Upper lobe of left lung (tissue), 6 donors: ENCODE measurements at regions not wholly inside any gene's neighbourhood (a gene's known extent, or its start where the extent isn't known, plus 50 kb on each side); places are given as distances from the start of the nearest gene placed in this dataset.

ENCODE experiments used
- ATAC-seq, 2 donors: fragments of 200-7000 bp; cut with Tn5 transposase; one replicate each; pipeline ENCODE4 v1.9.1; 2022; ENCODE audit warnings: mild to moderate bottlenecking in 2 of 2, moderate library complexity in 2 of 2; ENCODE audit not compliant: low FRiP score in 2 of 2
- DNase-seq, 2 donors: peaks; one replicate each; pipeline ENCODE4 v3.0.0-alpha.2; 2019 to 2020
- H3K27ac ChIP-seq, 4 donors: fragments of 200-600 bp; sonication (generic); one replicate each; pipeline ENCODE4 v1.5.1; 2016 to 2019
- H3K27me3 ChIP-seq, 4 donors: fragments of 200-600 bp; sonication (generic); one replicate each; pipeline ENCODE4 v1.5.1; 2017 to 2019
- H3K36me3 ChIP-seq, 4 donors: fragments of 200-600 bp; sonication (generic); one replicate each; pipeline ENCODE4 v1.5.1; 2016 to 2019
- H3K4me1 ChIP-seq, 4 donors: fragments of 200-600 bp; sonication (generic); one replicate each; pipeline ENCODE4 v1.5.1; 2018 to 2019
- H3K4me3 ChIP-seq, 4 donors: fragments of 200-600 bp; sonication (generic); one replicate each; pipeline ENCODE4 v1.5.1; 2017 to 2019; ENCODE audit warnings: mild to moderate bottlenecking in 2 of 4, moderate library complexity in 1 of 4
- H3K9me3 ChIP-seq, 4 donors: fragments of 200-600 bp; sonication (generic); one replicate each; pipeline ENCODE4 v1.5.1; 2018 to 2019
- EP300 ChIP-seq, 4 donors: sonication (generic); formaldehyde crosslinking; IDR thresholded peaks; one replicate each; pipeline ENCODE4 v1.5.1; 2017; ENCODE audit warnings: antibody characterized with exemption in 4 of 4, control low read depth in 2 of 4
- POLR2A ChIP-seq, 4 donors: fragments of 450-650 bp; IDR thresholded peaks; one replicate each; pipeline ENCODE4 v1.5.1; 2016 to 2017; ENCODE audit warnings: antibody characterized with exemption in 4 of 4, mild to moderate bottlenecking in 2 of 4
- POLR2AphosphoS5 ChIP-seq, 2 donors: sonication (generic); formaldehyde crosslinking; IDR thresholded peaks; one replicate each; pipeline ENCODE4 v1.5.1; 2017; ENCODE audit warnings: antibody characterized with exemption in 2 of 2
- WGBS, 2 donors: methylation state at CpG; one replicate each; pipeline ENCODE4 v1.1.5; 2017 to 2018; 5-methylcytosine and 5-hydroxymethylcytosine counted together
- TF ChIP-seq, protein P1 (sequence below), 6 experiments: fragments of 450-650 bp in 4 of 6; fragments of 200-600 bp in 2 of 6; sonication (generic) in 2 of 6; IDR thresholded peaks; one replicate each; pipeline ENCODE4 v1.5.1; 2016 to 2019; ENCODE audit warnings: antibody characterized with exemption in 6 of 6
- donor health status: DM: no; HTN: no; CAD: no; lungs with moderate emphysema.
- donor health status: DM: no; HTN: yes; CAD: no; lungs with severe emphysema.

DNA sequence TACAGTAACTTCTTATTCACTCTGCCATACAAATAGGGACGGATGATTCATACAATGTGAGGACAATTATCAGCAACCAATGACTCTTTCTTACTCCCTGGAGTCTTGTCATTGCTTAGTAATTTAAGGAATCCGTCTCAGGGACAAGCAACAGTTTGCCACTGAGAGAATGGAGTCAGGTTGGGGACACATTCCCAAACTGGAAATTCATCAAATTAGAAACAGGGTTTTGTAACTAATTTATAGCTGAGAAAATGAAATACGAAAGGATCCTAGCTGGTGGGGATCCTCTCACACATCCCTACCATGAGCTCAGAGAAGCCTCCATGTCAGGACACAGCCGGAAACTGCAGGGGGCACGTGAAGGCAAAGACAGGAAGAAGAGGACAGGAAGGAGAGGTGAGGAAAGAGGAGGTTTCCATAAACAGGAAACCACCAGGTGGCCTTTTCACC, 50.4 kb upstream of the KDR start:
- Histone ChIP-seq H3K27ac (no peak overlapping the region), H3K4me3 (no peak overlapping the region), H3K9me3 (no peaks in the 10 kb centered on the region), H3K4me1 (peaks cover 0 to 5% (median 4%) of the 10 kb centered on the region in 4 donors), H3K36me3 (no peaks in the 10 kb centered on the region), H3K27me3 (no peaks in the 10 kb centered on the region)
- no peak for TF ChIP-seq EP300 (IDR thresholded peaks at IDR 0.05)
- TF ChIP-seq POLR2AphosphoS5 (IDR thresholded peaks at IDR 0.05), result no peak
- TF ChIP-seq, protein P1, sequence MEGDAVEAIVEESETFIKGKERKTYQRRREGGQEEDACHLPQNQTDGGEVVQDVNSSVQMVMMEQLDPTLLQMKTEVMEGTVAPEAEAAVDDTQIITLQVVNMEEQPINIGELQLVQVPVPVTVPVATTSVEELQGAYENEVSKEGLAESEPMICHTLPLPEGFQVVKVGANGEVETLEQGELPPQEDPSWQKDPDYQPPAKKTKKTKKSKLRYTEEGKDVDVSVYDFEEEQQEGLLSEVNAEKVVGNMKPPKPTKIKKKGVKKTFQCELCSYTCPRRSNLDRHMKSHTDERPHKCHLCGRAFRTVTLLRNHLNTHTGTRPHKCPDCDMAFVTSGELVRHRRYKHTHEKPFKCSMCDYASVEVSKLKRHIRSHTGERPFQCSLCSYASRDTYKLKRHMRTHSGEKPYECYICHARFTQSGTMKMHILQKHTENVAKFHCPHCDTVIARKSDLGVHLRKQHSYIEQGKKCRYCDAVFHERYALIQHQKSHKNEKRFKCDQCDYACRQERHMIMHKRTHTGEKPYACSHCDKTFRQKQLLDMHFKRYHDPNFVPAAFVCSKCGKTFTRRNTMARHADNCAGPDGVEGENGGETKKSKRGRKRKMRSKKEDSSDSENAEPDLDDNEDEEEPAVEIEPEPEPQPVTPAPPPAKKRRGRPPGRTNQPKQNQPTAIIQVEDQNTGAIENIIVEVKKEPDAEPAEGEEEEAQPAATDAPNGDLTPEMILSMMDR (IDR thresholded peaks at IDR 0.05), result no peak
- no peak for TF ChIP-seq POLR2A (IDR thresholded peaks at IDR 0.05)
- ATAC-seq (no peak), DNase-seq (no peak)
- WGBS, 2 donors, result 63 to 64% methylated on average over 5 of the region's 5 CpGs

DNA sequence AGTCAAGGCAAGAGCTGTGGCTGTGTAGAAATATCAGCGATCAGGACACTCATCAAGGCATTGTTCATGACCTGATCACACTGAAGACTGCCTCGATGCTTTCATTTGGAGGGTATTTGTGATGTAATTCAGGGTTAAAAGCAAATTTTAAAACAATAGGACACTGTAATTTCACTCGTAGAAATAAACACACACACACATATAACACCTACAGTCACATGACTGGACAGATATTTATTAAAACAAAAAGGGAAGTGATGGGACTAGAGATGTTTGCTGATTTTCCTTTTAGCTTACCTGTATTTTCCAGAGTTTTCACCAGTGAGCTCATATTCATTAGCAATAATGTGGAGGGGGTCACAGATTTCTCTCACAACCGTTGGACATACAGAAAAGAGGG, 51.1 kb upstream of the KDR start:
- DNase-seq (no peak), ATAC-seq (no peak)
- TF ChIP-seq EP300 (IDR thresholded peaks at IDR 0.05) (no peak), POLR2A (IDR thresholded peaks at IDR 0.05) (no peak)
- Histone ChIP-seq H3K27ac (no peak overlapping the region), H3K4me1 (peaks cover 0 to 5% (median 4%) of the 10 kb centered on the region in 4 donors), H3K36me3 (no peaks in the 10 kb centered on the region), H3K4me3 (no peak overlapping the region), H3K27me3 (no peaks in the 10 kb centered on the region), H3K9me3 (no peaks in the 10 kb centered on the region)
- WGBS, 2 donors, result 79 to 88% methylated on average over 4 of the region's 4 CpGs

DNA sequence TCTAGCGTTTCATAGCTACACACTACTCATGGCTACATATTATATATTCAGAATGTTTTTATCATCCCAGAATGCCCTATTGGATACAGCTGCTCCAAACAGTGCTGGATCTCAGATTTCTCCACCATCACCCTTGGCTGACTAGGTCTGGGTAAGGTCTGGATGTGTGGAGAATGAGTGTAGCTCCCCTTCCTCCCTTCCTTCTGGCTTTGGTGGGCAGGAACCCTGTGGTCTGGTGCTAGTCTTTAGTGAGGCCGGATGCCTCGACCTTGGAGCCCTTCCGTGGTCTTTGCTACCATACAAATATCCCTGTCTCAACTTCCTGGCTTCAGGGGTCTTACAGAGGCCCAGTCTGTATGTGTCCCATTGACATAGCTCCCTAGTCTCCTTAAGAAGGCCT, 52.1 kb upstream of the KDR start:
- H3K27ac ChIP-seq, result peak overlapping the region; percentile 4 to 49 (median 36)
- H3K4me3 ChIP-seq, result no peak overlapping the region
- ATAC-seq (peak in 1 of 2 donors; percentile 8), DNase-seq (no peak)
- H3K4me1 ChIP-seq, result peaks cover 0 to 5% (median 2%) of the 10 kb centered on the region in 4 donors
- no peaks in the 10 kb centered on the region for H3K27me3 ChIP-seq
- H3K9me3 ChIP-seq, result no peaks in the 10 kb centered on the region
- 83 to 91% methylated on average over 4 of the region's 4 CpGs for WGBS, 2 donors
- TF ChIP-seq, protein P1 (IDR thresholded peaks at IDR 0.05), result no peak
- TF ChIP-seq EP300 (IDR thresholded peaks at IDR 0.05), result no peak
- TF ChIP-seq POLR2A (IDR thresholded peaks at IDR 0.05), result no peak
- no peaks in the 10 kb centered on the region for H3K36me3 ChIP-seq

DNA sequence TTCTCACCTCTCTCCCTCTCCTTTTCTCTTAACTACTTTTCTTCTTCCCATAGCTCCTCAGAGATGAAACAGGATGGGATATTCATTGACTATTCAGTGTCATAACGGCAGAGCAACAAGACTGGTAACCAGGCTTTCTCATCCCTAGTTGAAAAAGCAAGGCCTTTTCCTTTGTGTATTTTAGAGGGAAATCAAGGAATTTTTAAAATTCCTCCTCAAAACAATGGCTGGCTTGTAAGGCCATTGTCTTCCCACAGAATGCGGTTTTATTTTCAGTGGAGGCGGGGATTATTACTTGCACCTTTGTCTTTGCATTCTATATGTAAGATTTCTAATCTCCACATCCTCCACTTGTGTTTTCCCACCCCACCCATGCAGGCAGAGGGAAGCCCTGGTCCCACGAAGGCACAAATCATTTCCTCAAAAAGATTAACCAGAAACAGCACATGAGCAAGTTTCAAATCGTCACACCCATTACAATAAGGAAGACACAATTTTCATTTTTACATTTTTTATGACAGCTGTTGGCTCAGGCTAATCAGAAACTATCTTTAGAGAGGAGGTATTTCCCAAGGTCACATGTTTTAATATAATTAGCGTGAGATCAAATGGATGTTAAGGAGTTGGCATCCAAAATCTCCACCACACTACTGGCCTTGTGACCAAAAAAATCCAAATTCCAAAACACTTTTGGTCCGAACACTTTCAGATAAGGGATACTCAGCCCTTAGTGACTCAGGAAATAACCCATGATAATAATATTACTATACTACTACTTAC, 53.0 kb upstream of the KDR start:
- Histone ChIP-seq H3K4me1 (peaks cover 0 to 5% (median 2%) of the 10 kb centered on the region in 4 donors), H3K27ac (peak overlapping the region; percentile 4 to 49 (median 36)), H3K9me3 (no peaks in the 10 kb centered on the region), H3K4me3 (no peak overlapping the region), H3K36me3 (no peaks in the 10 kb centered on the region), H3K27me3 (no peaks in the 10 kb centered on the region)
- ATAC-seq (no peak), DNase-seq (no peak)
- WGBS, 2 donors, result 51 to 54% methylated on average over 7 of the region's 7 CpGs
- no peak for TF ChIP-seq POLR2AphosphoS5 (IDR thresholded peaks at IDR 0.05)
- no peak for TF ChIP-seq EP300 (IDR thresholded peaks at IDR 0.05)
- TF ChIP-seq POLR2A (IDR thresholded peaks at IDR 0.05), result no peak
- TF ChIP-seq, protein P1 (IDR thresholded peaks at IDR 0.05), result no peak

DNA sequence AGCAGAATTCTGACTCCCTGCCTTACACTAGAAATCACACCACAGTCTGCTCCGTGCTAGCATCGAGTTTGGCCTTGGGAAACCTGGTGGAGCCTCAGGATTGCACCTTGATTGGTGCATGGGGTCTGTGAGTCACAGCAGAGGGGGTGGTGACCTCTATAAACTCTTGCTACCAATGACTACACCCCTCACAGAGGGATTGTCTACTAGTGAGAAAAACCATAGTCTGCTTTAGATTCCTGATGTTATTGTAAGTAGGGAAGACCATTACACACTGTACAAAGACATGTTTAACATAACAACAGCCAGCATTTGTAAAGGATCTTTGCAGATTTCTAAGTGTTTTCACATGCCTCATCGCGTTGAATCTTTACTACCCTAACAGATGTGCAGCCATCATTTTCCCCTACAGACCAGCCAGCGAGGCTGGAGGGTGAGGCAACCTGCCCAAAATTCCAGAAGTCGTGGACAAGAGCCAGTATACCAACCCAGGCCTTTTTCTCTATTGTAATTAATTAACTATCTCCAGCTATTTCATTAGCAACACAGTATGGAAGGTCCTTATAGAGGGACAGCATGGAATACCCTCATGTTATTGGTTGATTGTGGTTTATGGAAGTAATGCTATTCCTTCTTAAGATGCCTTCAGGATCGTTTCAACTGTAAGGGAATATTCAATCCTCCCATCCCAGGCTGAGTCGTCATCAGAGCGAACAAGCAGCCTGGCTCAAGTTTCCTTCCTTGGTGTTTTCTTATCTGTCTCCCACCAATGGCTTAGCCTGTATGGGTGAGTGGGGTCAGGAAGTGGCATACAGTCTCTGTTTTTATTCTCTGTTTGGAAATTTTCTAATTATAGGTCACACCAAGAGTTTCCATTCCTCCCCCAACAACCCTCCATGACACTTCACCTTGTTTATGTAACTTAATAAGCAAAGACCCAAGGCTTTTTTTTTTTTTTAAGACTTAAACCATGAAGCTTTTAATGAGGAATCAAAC, 55.9 kb upstream of the KDR start:
- no peak overlapping the region for H3K27ac ChIP-seq
- 68 to 75% methylated on average over 9 of the region's 9 CpGs for WGBS, 2 donors
- H3K4me1 ChIP-seq, result peaks cover 0 to 17% (median 9%) of the 10 kb centered on the region in 4 donors
- no peaks in the 10 kb centered on the region for H3K36me3 ChIP-seq
- no peaks in the 10 kb centered on the region for H3K27me3 ChIP-seq
- no peak for TF ChIP-seq POLR2AphosphoS5 (IDR thresholded peaks at IDR 0.05)
- no peak overlapping the region for H3K4me3 ChIP-seq
- ATAC-seq, result no peak
- DNase-seq, result no peak
- no peaks in the 10 kb centered on the region for H3K9me3 ChIP-seq
